NOMO-1 (cell line): ENCODE measurements at regions not wholly inside any gene's neighbourhood (a gene's known extent, or its start where the extent isn't known, plus 50 kb on each side); places are given as distances from the start of the nearest gene placed in this dataset.

Experiments used
- DNase-seq, 2 experiments: peaks; one replicate each; lab custom pipeline; 2025; ENCODE audit not compliant: unreplicated experiment in 2 of 2; lab: John Stamatoyannopoulos, UW

GRCh38 chr2:20539776-20540586 lies 93.1 kb downstream of the RHOB start:
- no peak for DNase-seq

- no peak for DNase-seq
Measured at GRCh38 chr2:20540587-20541293, 93.9 kb downstream of the RHOB start.

- DNase-seq = no peak
Measured at GRCh38 chr2:20541294-20541640, 94.4 kb downstream of the RHOB start.

- no peak for DNase-seq
Measured at GRCh38 chr2:20541651-20542050, 94.8 kb downstream of the RHOB start.

GRCh38 chr2:20542269-20542668 lies 95.4 kb downstream of the RHOB start:
- DNase-seq = no peak

GRCh38 chr2:20542746-20543468 lies 96.0 kb downstream of the RHOB start:
- no peak for DNase-seq

- no peak for DNase-seq
Measured at GRCh38 chr2:20543469-20544152, 96.7 kb downstream of the RHOB start.

- no peak for DNase-seq
Measured at GRCh38 chr2:20544153-20544747, 97.4 kb downstream of the RHOB start.

- DNase-seq = no peak
Measured at GRCh38 chr2:20549144-20549543, 101.8 kb downstream of the HS1BP3 start.

GRCh38 chr2:20549691-20550348 lies 101.1 kb downstream of the HS1BP3 start:
- DNase-seq = no peak

GRCh38 chr2:20551260-20551944 lies 99.5 kb downstream of the HS1BP3 start:
- DNase-seq = no peak

- no peak for DNase-seq
Measured at GRCh38 chr2:20551945-20552328, 99.0 kb downstream of the HS1BP3 start.

GRCh38 chr2:20552847-20553246 lies 98.1 kb downstream of the HS1BP3 start:
- DNase-seq = no peak

- DNase-seq = no peak
Measured at GRCh38 chr2:20553580-20553979, 97.3 kb downstream of the HS1BP3 start.

GRCh38 chr2:20555954-20556353 lies 94.9 kb downstream of the HS1BP3 start:
- no peak for DNase-seq

GRCh38 chr2:20556756-20557155 lies 94.1 kb downstream of the HS1BP3 start:
- DNase-seq = no peak

- DNase-seq = no peak
Measured at GRCh38 chr2:20557226-20557625, 93.7 kb downstream of the HS1BP3 start.

- DNase-seq = no peak
Measured at GRCh38 chr2:20557635-20558034, 93.3 kb downstream of the HS1BP3 start.

- DNase-seq = no peak
Measured at GRCh38 chr2:20558391-20559150, 92.3 kb downstream of the HS1BP3 start.
